Ecto neural progenitor cell (in vitro differentiated cells): ENCODE measurements at regions not wholly inside any gene's neighbourhood (a gene's known extent, or its start where the extent isn't known, plus 50 kb on each side); places are given as distances from the start of the nearest gene placed in this dataset.
"Not testable (repeated sequence)": the region's sequence is repeated elsewhere in the genome, so short reads cannot be mapped to it uniquely, and the experiment has no call there.

Experiments used
- DNase-seq: peaks from one replicate; pipeline ENCODE4 v3.0.0-alpha.2; 2018; ENCODE audit warnings: low spot score

DNA sequence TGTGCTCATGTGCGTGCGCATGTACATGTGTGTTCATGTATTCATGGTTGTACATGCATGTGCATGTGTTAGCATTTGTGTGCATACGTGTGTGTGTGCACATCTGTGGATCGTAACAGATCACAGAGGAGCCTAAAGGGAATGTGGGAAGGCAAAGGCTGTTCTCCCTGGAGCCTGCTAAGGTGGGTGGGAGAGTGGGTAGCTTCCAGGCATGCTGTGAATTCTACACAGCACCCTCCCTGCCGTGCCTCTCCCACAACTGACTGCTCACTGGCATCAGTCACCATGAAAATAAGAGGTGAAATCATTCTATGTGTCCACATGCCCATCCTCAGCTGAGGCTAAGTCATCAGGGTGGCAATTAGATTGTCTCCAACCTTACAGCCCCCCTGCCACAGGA, 600.9 kb downstream of the MID1IP1 start:
- no peak for DNase-seq

DNA sequence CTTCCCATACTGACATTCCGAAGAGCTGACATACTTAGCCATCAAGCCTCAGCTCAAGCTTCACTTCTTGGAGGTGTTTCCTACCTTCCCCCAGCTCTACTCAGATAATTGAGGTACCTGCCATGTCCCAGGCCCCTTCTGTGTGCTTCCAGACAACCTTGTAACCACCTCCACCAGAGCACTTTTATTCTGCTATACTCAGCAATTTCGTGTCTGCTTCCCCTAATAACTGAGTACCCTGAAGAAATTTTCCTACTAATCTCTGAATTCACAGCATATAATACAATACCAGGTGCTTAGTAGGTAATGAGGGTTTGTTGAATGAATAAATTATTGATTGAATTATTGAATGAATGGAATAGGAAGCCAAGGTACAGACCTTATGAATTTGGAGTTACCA, 605.5 kb downstream of the MID1IP1 start:
- no peak for DNase-seq

DNA sequence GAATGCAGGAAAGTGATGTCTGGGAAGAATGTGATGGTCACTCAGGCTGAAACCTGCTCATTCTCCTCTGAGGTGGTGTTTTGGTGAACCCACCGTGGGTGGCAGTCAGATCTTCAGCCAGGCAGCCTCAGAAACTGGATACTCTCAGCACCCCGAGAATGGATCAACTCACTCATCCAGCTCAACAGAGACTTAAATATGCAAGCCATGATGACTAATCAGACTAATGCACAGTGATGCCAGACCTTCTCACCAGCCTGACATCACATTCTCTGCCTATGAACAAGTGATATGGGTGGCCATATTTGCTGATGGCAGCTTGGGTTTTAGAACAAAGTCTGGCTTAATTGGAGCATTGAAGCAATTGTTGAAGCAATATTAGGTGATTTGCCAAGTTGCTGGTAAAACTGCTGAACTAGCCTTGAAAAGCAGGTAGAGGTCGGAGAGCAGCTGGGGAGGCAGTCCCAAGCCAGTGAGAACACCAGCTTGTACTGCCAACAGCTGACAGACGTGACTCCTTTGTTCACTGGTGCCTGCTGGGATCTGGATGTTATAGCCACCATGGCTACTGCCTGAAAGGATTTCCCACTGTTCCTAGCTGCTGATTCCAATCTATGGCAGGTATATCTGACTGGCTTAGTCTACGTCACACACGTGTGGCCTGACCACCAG, 608.1 kb downstream of the MID1IP1 start:
- DNase-seq, result no peak

DNA sequence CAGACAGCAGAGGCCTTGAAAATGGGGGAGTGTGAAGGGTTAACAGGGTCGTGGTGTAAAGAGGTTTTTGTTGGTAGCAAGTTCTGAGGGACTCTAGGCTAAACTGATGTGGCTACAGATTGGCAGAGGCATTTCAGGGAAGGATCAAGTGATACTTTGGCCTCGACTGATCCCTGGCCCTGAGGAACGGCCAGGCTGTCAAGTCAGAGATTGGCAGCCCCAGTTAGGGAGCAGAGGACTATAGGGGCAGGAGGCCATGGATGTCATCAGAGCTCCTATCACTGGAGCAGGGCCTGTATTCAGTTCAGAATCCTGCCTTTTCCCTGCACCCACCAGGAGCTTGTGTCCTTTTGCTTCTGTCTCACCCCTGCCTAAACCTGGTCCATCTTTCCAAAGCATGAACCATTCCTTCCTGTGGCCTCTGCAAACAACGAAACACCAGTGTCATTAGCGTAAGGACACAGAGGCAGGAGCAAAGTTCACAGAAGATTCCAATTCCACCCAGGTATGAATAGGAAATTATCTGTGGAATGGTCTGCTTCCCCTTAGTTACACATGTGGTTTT, 613.1 kb downstream of the MID1IP1 start:
- no peak for DNase-seq

DNA sequence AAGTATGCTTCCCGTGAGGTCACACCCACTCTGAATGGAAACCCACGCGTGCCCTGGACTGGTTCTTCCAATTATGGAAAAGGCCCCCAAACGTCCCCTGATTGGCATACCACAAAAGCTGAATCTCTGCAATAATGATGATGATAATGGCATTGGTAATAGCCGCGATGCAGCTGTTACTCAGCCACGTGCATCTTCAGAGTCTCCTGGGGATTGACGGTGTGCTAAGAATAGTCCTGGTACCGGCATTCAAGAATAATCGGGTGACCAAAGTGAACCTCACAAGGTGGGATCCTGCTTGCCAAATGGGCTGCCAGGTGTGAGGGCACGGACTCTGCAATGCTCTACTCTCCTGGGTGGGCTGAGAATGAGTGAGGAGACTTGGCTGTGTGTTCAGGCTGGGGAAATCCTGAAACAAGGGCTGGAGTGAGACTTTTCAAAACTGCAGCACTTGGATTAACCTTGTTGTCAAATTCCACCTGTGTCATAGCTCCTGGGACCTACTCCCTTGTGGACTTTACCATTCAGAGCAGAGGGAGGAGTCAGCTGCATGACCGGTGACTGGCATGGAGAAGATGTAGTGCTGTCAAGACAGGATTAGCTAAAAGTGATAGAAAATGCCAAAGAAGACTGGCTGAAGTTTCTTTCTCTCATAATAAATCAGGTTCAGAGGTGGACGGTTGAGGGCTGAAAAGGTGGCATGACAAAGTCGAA, 615.4 kb downstream of the MID1IP1 start:
- DNase-seq, result no peak

DNA sequence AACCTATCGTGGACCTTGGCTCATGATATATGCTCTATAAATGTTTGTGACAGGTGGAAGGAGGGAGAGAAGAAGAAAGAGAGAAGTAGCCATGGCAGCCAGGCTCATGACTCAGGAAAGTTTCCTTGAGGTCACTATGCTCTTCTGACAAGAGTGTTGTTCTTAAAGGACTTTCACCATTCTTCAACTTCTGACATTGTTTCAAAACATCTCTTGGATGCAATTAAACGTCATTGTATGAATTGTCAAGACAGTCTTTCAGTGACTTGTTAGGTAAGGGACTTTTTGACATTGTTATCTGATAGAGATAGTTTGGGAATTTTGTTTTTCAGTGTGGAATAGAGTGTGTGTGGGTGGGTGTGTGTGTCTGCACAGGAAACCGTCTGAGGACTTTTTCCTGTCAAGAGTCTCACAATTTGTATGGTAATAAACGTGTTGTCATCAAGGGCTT, 617.0 kb downstream of the MID1IP1 start:
- DNase-seq, result no peak

DNA sequence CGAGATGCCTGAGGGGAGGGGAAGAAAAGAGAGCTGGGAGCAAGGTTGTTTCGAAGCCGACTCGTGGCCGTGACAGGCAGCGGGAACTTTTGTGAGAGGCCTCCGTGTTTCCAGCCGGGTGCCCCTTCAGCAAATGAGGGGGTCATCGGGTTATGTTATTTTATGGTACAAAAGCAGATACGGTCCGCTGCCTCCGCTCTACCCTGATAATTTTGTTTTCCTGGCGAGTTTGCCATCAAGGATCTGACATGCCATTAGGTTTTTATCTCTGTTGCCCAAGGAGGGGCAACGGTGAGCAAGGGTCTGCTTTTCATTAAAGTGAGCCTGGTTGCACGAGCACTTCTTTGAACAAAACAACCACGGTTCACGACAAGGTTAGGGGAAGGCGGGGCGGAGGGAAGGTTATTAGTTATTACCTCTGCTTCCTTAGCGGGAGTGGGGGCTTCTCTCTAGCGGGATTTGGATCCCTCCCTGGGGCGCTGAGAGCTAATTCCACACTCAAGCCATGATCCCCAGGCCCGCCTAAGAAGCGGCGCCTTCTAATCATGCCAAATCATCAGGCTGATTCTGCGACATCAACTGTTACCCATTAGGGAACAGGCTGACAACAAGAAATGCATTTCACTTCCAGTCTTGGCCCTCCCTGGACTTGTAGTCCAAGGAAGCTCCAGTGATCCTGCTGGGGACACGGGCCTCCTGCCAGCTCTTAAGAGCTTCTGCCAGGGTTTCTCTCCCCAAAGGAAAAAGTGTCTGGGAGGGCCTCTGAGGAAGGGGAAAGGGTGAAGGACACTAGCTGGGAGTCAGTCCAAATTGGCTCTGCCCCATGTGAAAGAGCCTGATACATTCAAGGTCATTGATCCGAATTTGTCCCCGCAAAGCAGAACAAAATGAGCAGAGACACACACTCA, 617.7 kb downstream of the MID1IP1 start:
- no peak for DNase-seq

DNA sequence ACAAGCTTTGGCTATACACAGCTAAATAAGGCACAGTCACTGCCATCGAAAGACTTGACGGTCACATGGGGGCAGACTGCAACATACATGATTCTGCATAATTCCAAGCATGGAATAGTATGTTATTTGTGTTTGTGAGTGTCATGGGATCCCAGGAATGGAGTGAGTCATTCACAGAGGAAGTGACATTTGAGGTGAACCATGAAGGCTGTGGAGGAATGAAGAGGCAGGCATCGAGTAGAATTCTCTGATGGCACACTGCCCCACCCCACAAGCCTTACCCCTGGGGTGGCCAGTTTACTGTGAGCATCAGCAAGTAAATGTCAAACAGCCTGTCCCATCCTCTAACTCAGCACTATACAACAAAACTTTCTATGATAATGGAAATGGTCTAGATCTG, 619.7 kb downstream of the MID1IP1 start:
- DNase-seq, result no peak

DNA sequence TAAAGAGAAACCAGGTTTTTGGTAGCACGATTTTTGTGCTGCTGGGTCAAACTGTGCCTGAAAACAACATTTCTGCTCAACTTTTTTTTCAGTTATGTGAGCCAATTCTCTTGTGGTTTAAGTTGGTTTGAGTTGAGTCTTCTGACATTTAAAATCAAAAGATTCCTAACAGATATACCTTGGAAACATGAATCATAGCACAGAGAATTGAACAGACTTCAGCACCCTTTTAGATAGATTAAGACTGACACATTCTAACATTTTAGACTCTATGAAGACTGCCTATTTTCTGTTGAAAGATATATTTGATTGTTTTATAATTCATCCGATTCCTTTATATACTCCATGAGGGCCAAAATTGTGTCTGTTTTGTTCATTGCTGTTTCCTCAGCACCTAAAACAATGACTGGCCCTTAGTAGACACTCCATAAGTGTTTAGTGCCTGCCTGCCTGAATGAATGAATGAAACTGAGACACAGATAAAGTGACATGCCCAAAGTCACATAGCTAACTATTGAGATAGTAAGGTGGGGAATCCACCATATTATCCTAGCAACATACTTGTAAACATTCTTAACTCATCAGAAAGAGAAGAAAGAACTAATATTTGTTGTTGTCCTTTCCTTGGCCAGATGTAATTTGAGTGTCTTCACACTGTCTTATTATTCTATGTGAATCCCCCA, 624.0 kb downstream of the MID1IP1 start:
- DNase-seq, result no peak

DNA sequence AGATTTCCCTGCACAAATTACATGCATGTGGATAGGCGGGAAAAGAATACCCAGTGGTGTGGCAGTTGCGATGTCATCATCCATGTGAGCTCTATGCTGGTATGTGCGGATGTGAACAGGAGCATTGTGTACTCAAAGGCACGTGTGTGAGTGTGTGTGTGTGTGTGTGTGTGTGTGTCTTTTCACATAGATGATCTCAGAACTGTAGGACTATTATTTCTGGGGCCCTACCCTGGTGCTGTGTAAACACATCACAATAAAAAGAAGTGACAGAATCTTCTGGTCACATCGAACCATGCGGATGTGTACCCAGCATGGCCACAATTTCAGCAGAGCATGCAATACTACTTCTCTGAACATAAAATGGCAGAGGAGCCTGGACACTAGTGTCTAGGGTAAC, 624.8 kb downstream of the MID1IP1 start:
- DNase-seq, result no peak

DNA sequence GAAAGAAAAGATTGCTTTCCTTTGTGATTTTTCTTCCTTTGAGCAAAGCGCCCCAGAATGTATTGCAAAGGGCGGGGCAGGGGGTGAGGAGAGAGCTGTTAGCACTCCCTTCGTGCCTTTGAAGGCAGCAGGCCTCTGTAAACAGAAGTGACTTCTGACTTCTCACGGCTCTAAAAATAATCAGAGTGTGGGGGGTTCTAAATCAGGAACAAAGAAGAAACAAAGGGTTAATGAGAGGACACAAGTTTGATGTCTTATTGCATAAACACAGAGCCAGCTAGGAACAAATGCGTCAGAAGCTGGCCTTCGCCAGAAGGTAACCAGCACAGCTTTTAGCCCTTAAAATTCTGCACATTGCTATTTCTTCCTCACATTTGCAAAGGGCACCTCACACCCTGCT, 626.2 kb downstream of the MID1IP1 start:
- no peak for DNase-seq

DNA sequence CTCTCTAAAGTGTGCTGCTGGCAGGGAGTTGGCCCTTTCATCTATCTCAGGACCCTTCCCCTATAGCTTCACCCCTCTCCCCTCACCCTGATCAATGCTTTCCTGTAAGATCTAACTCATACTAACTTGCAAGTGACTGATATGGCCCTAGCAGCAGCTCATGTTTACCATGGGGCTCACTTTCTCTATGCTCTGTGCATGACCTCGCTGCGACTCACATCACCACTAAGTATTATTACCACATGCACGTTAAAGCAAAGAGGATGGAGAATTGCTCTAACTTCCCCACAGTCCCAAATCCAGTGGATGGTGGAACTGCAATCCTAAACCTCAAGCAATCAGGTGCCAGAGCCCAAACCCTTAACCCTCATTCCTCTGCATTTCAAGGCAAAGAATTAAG, 626.6 kb downstream of the MID1IP1 start:
- DNase-seq, result no peak

DNA sequence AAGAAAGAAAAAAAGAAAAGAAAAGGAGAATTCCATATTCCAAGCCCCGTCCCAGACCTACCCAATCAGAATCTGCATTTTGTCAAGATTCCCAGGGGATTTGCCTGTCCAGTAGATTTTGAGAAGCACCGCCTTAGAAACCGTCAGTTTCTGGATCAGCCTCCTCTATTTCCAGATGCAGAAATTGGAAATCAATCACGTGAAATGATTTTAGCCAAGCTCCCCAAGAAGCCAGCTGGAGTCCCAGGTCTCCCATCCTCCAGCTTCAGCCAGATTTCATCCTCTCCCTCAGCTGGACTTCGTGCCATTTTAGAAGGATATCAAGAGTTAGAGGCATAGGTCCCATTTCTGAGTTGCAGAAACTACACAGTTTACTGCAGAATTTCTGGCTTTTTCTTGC, 629.3 kb downstream of the MID1IP1 start:
- DNase-seq, result no peak

DNA sequence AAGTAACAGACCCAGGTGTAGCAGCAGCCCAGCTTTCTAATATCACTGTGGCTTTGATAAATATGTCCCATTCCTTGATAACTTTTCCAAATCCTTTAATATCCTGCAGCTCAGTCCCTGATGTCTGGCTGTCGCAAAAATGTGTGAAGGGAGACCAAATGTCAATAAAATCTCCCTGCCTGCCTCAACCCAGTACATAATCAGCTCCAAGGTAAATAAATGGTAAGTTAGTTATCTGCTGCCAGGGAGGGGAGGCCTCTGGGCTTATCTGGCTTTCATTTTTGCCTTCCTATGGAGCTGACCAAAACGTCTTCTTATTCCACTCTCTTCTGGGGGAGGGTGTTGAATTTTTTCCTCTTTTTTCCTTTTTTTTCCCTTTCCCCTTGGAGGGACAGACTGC, 630.6 kb downstream of the MID1IP1 start:
- DNase-seq, result no peak

DNA sequence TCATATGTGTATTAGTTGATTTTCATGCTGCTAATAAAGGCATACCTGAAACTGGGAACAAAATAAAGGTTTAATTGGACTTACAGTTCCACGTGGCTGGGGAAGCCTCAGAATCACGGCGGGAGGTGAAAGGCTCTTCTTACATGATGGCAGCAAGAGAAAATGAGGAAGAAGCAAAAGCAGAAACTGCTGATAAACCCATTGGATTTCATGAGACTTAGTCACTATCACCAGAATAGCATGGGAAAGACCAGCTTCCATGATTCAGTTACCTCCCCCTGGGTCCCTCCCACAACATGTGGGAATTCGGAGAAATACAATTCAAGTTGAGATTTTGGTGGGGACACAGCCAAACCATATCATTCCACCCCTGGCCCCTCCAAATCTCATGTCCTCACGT, 633.4 kb downstream of the MID1IP1 start:
- DNase-seq, result not testable (repeated sequence)

DNA sequence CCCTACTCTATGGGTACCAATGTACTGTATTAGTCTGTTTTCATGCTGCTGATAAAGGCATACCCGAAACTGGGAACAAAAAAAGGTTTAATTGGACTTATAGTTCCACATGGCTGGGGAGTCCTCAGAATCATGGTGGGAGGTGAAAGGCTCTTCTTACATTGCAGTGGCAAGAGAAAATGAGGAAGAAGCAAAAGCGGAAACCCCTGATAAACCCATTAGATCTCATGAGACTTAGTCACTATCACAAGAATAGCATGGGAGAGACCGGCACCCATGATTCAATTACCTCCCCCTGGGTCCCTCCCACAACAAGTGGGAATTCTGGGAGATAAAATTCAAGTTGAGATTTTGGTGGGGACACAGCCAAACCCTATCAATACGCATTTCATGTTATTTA, 635.3 kb downstream of the MID1IP1 start:
- not testable (repeated sequence) for DNase-seq

DNA sequence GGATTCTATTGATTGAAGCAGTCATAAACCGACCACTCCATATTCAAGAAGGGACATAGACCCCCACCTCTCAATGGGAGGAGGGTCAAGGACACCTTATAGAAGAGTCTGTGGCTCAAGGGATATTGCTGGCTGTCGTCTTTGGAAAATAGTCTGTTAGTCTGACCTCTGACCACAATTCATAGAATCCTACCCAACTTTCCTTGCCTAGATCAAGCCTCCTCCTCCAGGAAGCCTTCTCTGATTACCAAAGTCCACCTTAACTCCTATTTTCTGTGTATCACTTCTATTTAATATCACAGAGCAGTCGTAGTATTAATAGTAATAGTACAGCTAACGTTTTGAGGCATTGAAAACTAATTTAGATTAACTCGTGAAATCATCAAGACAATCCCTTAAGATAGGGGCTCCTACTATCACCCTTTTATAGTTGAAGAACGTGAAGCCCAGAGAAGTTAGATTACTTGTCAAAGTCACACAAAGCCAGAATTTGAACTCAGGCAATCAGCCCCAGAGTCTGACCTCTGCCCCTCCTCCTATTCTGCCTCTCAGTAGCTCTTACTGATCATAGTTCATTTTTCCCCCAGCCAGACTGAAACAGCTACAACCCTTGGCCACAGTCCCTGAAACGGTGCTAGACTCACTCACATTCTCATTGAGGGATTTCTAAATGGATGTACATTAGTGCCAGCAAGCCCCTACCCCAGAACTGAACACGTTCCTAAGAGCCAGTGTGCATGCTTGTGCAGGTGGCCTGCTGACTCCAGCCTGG, 636.6 kb downstream of the MID1IP1 start:
- no peak for DNase-seq

DNA sequence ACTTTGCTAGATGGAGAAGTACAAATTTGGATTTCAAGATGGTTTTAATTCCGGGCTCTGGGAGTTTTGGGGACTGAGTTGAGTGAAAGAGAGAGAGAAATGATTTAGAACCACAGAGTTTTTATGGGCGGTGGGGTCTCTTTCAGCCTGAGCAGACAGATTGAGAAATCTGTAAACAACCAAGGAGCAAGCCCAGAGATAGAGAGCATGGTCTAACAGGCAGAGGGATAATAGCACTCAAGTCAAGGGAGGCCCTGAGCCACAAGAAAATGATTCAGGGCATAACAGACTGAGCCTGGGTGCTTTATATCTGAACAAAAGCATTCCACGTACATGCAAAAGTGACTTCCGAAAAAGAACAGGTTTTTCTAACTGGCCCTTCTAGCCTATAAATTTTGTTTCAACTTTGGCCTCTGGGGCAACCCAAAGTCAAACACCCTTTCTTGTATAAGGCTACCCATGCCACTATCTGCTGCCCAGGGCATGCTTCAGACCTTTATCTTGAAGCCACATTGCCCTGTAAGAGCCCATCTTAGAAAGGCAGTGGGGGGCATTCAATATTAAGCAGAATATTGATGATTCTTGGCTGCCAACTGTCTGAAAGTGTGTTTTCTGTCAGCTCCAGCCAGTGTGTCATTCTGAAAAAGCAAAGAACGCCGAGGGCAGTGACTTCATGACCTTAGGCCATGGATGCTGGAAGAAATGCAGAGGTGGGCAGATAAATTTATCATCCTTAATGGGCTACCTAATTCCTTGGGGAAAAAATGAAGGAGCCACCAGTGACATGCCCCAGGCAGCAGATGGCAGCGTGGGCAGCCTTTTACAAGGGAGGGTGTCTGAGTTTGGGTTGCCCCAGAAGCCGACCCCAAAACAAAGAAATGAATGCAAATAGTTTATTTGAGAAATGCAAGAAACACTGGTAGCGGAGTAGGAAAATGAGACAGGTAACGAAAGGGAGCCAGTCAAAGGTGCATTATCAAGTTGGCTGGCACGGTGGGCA, 637.6 kb downstream of the MID1IP1 start:
- no peak for DNase-seq

DNA sequence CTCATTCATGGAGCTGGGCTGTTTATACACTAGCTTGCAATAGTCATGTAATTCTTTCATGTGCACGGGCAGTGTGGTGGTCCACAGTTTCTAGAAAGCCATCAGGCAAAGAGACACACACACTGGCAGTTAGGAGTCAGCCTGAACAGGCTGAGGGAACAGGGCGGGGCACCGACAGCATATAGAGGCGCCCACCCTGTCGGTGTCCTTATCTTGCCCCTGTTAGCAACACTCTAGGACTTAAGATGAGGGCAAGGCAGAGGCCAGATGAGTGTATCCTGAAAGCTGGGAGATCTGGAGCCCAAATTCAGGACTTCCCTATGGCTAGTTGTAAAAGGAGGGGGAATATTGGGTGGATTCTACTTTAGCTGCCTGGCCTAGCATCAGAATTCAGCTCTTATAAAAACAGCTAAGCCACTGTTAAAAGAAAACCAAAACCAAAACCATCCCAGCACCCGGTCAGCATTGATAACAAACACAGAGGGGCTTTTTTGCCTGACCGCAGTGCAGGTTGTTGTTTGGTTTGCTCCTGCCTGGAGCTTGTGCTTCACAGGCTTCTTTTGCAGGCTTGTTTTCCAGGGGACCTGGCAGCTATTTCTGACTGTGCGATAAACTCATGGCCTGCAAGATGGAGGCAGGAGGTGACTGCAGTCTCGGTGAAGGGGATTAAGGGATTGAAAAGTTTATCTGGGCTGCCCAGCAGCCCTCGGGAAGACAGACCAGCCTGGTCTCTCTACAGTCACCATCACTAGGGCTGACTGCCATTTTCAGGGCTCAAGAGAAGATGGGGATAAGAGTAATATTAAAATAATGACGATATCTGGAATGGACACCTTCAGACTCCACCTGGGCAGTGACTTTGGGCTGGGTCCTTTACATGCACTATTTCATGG, 638.9 kb downstream of the MID1IP1 start:
- DNase-seq, result no peak
